HepG2 (cell line): ENCODE measurements at regions not wholly inside any gene's neighbourhood (a gene's known extent, or its start where the extent isn't known, plus 50 kb on each side); places are given as distances from the start of the nearest gene placed in this dataset.

ENCODE experiments used
- ATAC-seq: fragments of 200-7000 bp; cut with Tn5 transposase; 3 replicates; pipeline ENCODE4 v1.9.1; 2020; ENCODE audit warnings: mild to moderate bottlenecking, moderate library complexity
- BruUV-seq: library from RNA; stranded (reverse); fragments of 400-500 nt; replicated peaks from 2 replicates; lab custom pipeline; 2021; lab: Mats Ljungman, UMichigan
- CTCF ChIA-PET: fragments of 300-600 bp; formaldehyde crosslinking; extraction: SDS; loops from one replicate; lab custom pipeline; 2021; ENCODE audit warnings: low total read pairs, inconsistent platforms, low intra/inter-chr PET ratio; lab: Yijun Ruan, JAX
- POLR2A ChIA-PET: fragments of 350-600 bp; sonication (Branson Sonifier 250); formaldehyde crosslinking; loops from one replicate; lab custom pipeline; 2020; ENCODE audit warnings: antibody characterized with exemption, inconsistent platforms; lab: Yijun Ruan, JAX
- DNase-seq: peaks from one replicate; pipeline ENCODE4 v3.0.0-alpha.2; 2015; ENCODE audit warnings: low spot score
- FAIRE-seq: peaks from 3 replicates; lab custom pipeline; 2011; peaks lifted over from hg19 to GRCh38; lab: Jason Lieb, UNC
- H2AFZ ChIP-seq: one replicate; pipeline ENCODE4 v1.6.1; 2011; ENCODE audit warnings: low read length, inconsistent platforms
- H3K27ac ChIP-seq: fragments of 300-600 bp; 3 replicates; pipeline ENCODE4 v1.8.0; 2011; ENCODE audit warnings: mixed run types, mild to moderate bottlenecking, mixed read lengths, low read length, inconsistent platforms; ENCODE audit not compliant: insufficient read depth; ENCODE audit errors: extremely low read length
- H3K27me3 ChIP-seq, 2 experiments: fragments of 200-600 bp in 1 of 2; 2 replicates in 1 of 2; 3 replicates in 1 of 2; pipeline versions ENCODE4 v1.6.0 to v1.8.0; 2011; ENCODE audit warnings: low read length in 2 of 2, mild to moderate bottlenecking in 2 of 2, moderate library complexity in 2 of 2, inconsistent platforms in 1 of 2; ENCODE audit not compliant: insufficient read depth in 2 of 2, control insufficient read depth in 1 of 2
- H3K36me3 ChIP-seq, 2 experiments: fragments of 200-600 bp in 1 of 2; replicated peaks in 1 of 2; 2 replicates in 1 of 2; 3 replicates in 1 of 2; pipeline versions ENCODE4 v1.5.1 to v1.8.0; 2011; ENCODE audit warnings: low read length in 2 of 2, inconsistent platforms in 1 of 2; ENCODE audit not compliant: insufficient read depth in 2 of 2, control insufficient read depth in 1 of 2
- H3K4me1 ChIP-seq: 2 replicates; pipeline ENCODE4 v1.5.1; 2012; ENCODE audit warnings: low read length, inconsistent platforms; ENCODE audit not compliant: insufficient read depth
- H3K4me2 ChIP-seq: 2 replicates; pipeline ENCODE4 v1.6.0; 2011; ENCODE audit warnings: low read depth, low read length, inconsistent platforms
- H3K4me3 ChIP-seq, 3 experiments: fragments of 200-600 bp in 1 of 3; sonication (generic), shearing (Covaris generic) in 1 of 3; replicated peaks in 1 of 3; 2 replicates each; pipeline ENCODE4 v1.5.1; 2011 to 2016; ENCODE audit warnings: low read length in 3 of 3, inconsistent platforms in 2 of 3, low read depth in 2 of 3, mild to moderate bottlenecking in 2 of 3, control low read depth in 1 of 3, mixed read lengths in 1 of 3; ENCODE audit not compliant: insufficient read depth in 1 of 3
- H3K79me2 ChIP-seq: one replicate; pipeline ENCODE4 v1.6.1; 2011; ENCODE audit warnings: low read length, inconsistent platforms; ENCODE audit not compliant: insufficient read depth
- H3K9ac ChIP-seq: 2 replicates; pipeline ENCODE4 v1.6.0; 2011; ENCODE audit warnings: mild to moderate bottlenecking, low read depth, low read length, inconsistent platforms; ENCODE audit not compliant: insufficient read depth
- H3K9me3 ChIP-seq: 2 replicates; pipeline ENCODE4 v1.5.1; 2012; ENCODE audit warnings: mild to moderate bottlenecking, low read length
- H4K20me1 ChIP-seq: 2 replicates; pipeline ENCODE4 v1.6.0; 2011; ENCODE audit warnings: inconsistent platforms, mild to moderate bottlenecking, low read length, moderate library complexity; ENCODE audit not compliant: insufficient read depth
- AHDC1 ChIP-seq: sonication (generic); formaldehyde crosslinking; IDR thresholded peaks from 2 replicates; pipeline ENCODE4 v1.5.1; 2020; ENCODE audit warnings: mild to moderate bottlenecking, missing genetic modification reagents, borderline replicate concordance
- EEA1 ChIP-seq: sonication (generic); formaldehyde crosslinking; IDR thresholded peaks from 2 replicates; pipeline ENCODE4 v1.5.1; 2020; ENCODE audit warnings: mild to moderate bottlenecking, missing genetic modification reagents, borderline replicate concordance
- HIVEP1 ChIP-seq: sonication (generic); formaldehyde crosslinking; IDR thresholded peaks from 2 replicates; pipeline ENCODE4 v1.4.0; 2020; ENCODE audit warnings: mild to moderate bottlenecking, missing genetic modification reagents
- SP4 ChIP-seq: sonication (generic); formaldehyde crosslinking; IDR thresholded peaks from 2 replicates; pipeline ENCODE4 v1.8.1; 2023; ENCODE audit warnings: mild to moderate bottlenecking, missing genetic modification reagents
- ZBTB26 ChIP-seq: IDR thresholded peaks from 2 replicates; pipeline ENCODE4 v1.6.1; 2016; ENCODE audit warnings: missing compliant biosample characterization, missing genetic modification reagents, borderline replicate concordance
- ZNF251 ChIP-seq: sonication (generic); formaldehyde crosslinking; IDR thresholded peaks from 2 replicates; pipeline ENCODE4 v1.9.0; 2021; ENCODE audit warnings: mild to moderate bottlenecking, missing genetic modification reagents
- ZNF296 ChIP-seq: sonication (generic); formaldehyde crosslinking; conservative IDR thresholded peaks from 2 replicates; pipeline ENCODE4 v1.5.0; 2020; ENCODE audit warnings: mild to moderate bottlenecking, missing genetic modification reagents
- ZNF484 ChIP-seq: sonication (generic); formaldehyde crosslinking; IDR thresholded peaks from 2 replicates; pipeline ENCODE4 v1.5.1; 2020; ENCODE audit warnings: mild to moderate bottlenecking, low read depth, missing genetic modification reagents, borderline replicate concordance
- ZNF616 ChIP-seq: sonication (generic); formaldehyde crosslinking; IDR thresholded peaks from 2 replicates; pipeline ENCODE4 v1.5.0; 2020; ENCODE audit warnings: low read depth, mild to moderate bottlenecking, missing genetic modification reagents
- ZNF781 ChIP-seq: sonication (generic); formaldehyde crosslinking; IDR thresholded peaks from 2 replicates; pipeline ENCODE4 v1.5.1; 2020; ENCODE audit warnings: borderline replicate concordance, mild to moderate bottlenecking, missing genetic modification reagents; ENCODE audit errors: not compliant biosample characterization
- ZSCAN20 ChIP-seq: sonication (generic); formaldehyde crosslinking; IDR thresholded peaks from 2 replicates; pipeline ENCODE4 v1.4.0; 2020; ENCODE audit warnings: missing genetic modification reagents, mild to moderate bottlenecking, borderline replicate concordance
- in situ Hi-C: cut with HindIII; loops from 2 replicates; pipeline ENCODE4 v1.10.0; 2017; ENCODE audit warnings: low pct_unique_long_range_greater_than_20kb; ENCODE audit not compliant: extremely low pct_ligation_motif_present
- intact Hi-C: fragments of 100-400 bp; cut with micrococcal nuclease; formaldehyde crosslinking; loops from one replicate; pipeline ENCODE4 v1.10.0; 2022; ENCODE audit not compliant: unreplicated experiment
- TF ChIP-seq, protein P1 (sequence below): sonication (generic); formaldehyde crosslinking; IDR thresholded peaks from 2 replicates; pipeline ENCODE4 v1.8.0; 2023; ENCODE audit warnings: mild to moderate bottlenecking, missing genetic modification reagents
- TF ChIP-seq, protein P2 (sequence below): sonication (generic); formaldehyde crosslinking; IDR thresholded peaks from 2 replicates; pipeline ENCODE4 v1.8.1; 2023; ENCODE audit warnings: mild to moderate bottlenecking, moderate library complexity, missing genetic modification reagents

- ATAC-seq = no peak
Observed at GRCh38 chr11:107151579-107151978, 133.3 kb upstream of the GUCY1A2 start.

More at GRCh38 chr11:107151579-107151978, 133.3 kb upstream of the GUCY1A2 start:
- Histone ChIP-seq H3K9me3 (no peaks in the 10 kb centered on the region), H4K20me1 (no peaks in the 10 kb centered on the region), H3K27me3 (no peaks in the 10 kb centered on the region), H3K36me3 (no peaks in the 10 kb centered on the region), H3K4me1 (no peaks in the 10 kb centered on the region), H3K4me2 (no peak overlapping the region), H3K4me3 (no peak overlapping the region), H2AFZ (no peak overlapping the region), H3K9ac (no peak overlapping the region), H3K27ac (no peak overlapping the region), H3K79me2 (no peaks in the 10 kb centered on the region)
- BruUV-seq = no TSS peak
- no peak for TF ChIP-seq ZNF484 (CRISPR knock-in tag)
- TF ChIP-seq EEA1 (CRISPR knock-in tag) = no peak
- no peak for TF ChIP-seq ZNF781
- no peak for TF ChIP-seq HIVEP1 (CRISPR knock-in tag)
- TF ChIP-seq, protein P1, sequence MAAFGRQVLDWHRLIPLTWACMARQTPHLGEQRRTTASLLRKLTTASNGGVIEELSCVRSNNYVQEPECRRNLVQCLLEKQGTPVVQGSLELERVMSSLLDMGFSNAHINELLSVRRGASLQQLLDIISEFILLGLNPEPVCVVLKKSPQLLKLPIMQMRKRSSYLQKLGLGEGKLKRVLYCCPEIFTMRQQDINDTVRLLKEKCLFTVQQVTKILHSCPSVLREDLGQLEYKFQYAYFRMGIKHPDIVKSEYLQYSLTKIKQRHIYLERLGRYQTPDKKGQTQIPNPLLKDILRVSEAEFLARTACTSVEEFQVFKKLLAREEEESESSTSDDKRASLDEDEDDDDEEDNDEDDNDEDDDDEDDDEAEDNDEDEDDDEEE (CRISPR knock-in tag) = no peak
- TF ChIP-seq AHDC1 (CRISPR knock-in tag) = no peak
- no peak for TF ChIP-seq ZNF251 (CRISPR knock-in tag)
- TF ChIP-seq ZNF296 = no peak
- no peak for TF ChIP-seq ZSCAN20
- TF ChIP-seq ZBTB26 (CRISPR knock-in tag) = no peak
- TF ChIP-seq, protein P2, sequence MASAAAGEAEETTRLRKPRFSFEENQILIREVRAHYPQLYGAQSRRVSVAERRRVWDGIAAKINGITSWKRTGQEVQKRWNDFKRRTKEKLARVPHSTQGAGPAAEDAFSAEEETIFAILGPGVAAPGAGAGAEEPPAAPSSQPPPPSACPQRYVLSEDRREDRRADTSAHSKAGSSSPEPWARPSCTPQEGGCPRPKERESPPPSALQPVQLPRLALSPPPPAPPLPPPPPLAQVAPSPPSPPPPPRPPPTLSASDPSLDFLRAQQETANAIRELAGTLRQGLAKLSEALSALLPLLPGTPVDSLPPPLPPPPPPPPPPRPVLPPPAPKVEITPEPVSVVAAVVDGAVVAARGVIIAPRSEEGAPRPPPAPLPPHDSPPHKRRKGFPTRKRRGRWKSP = no peak
- no peak for TF ChIP-seq SP4 (CRISPR knock-in tag)
- TF ChIP-seq ZNF616 (CRISPR knock-in tag) = no peak
- in situ Hi-C loops (no loop called here), intact Hi-C loops (no loop called here)
- ChIA-PET POLR2A (no interaction called here), CTCF (no interaction called here)
- no peak for DNase-seq
- no peak for FAIRE-seq
